Renal cortical epithelial cell (primary cell): ENCODE measurements at regions not wholly inside any gene's neighbourhood (a gene's known extent, or its start where the extent isn't known, plus 50 kb on each side); places are given as distances from the start of the nearest gene placed in this dataset.

Experiments used
- DNase-seq: peaks from one replicate; pipeline ENCODE4 v3.0.0-alpha.2; 2011; ENCODE audit warnings: low read depth

DNA sequence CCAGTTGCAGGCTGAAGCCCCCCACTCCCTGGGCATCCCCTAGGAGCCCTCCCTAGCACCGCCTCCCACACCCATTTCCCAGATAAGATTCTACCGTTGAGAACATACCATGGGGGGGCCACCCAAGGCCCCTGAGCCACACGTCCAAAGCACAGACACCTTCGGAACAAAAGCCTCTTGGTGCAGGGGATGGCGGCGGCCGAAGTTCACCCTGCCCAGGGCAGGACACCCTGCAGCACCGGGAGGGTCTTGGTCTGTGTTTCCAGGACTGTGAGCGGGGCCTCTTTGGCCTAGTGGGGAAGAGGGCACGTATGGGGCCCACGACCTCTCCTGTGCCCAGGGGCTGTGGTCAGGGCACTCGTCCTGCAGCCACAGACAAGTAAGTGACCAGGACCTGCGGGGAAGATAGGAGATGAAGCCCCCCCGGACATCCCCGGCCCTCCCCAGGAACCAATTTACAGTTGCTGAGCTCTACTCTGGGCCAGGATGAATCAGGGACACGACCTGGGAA lies 154.3 kb upstream of the C14orf180 start:
- no peak for DNase-seq

DNA sequence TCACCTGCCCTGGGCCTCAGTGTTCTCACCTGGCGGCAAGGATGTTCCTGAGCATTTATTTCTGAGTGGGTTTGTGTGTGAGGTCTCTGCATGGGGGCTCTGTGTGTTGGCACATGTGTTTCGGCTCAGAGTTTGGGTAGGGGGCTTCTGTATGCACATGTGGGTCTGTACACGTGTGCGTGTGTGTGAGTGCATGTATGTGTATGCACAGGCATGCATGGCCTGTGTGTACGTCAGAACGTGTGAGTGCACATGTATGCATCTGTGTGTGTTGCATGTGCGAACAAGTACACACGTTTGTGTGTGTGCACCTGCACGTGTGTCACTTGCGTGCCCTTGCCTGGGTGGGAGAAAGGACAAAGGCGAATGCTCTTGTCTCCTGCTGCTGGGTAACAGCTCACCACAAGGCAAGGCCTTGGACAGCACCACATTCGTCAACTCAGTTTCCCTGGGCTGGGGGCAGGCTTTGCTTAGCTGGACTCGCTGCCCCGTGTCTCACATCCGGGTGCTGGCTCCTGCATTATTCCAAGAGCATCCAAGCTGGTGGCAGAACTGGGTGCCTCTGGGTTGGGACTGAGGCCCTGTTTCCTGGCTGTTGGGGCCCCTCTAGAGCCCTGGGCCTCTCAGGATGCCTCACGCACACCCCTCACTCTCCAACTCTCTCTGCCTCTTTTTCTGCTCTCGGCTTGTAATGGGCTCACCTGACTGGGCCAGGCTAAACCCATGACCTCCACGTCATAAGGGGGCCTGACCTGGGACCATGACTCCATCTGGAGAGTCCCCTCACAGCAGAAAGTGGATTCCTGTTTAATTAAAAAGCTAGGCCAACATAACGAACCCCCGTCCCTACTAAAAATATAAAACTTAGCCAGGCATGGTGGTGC lies 153.6 kb upstream of the C14orf180 start:
- DNase-seq = no peak

DNA sequence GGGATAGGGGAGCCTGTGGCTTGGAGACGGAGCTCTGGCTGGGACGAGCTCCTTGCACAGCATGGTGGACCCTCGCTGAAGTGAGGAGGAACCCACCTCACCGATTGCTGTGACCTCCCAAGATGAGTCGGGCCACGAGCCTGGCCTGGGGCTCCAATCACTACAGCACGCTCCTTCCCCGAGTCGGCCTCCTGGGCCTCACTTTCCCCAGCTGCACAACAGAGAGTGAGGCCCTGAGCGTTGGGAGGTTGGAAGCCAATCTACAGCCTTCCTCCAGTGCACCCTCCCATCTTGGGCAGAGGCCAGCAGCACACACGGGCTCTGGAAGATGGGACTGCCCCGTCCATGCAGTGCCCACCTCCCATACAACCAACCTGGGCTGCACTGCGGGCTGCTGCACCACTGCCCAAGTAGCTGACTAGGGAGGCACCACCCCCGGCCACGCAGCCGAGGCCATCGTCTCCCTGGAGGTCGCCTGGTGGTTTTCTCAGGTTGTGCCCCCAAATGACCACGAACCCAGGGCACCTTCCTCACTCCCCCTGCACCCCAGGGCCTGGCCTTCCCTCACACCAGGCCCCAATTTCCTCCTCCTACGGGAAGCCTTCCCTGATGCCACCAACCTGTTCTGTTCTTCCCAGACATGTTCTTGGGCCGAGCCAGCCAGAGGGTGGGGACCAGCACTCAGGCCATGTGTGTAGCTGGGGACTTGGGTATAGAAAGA lies 152.3 kb upstream of the C14orf180 start:
- no peak for DNase-seq

DNA sequence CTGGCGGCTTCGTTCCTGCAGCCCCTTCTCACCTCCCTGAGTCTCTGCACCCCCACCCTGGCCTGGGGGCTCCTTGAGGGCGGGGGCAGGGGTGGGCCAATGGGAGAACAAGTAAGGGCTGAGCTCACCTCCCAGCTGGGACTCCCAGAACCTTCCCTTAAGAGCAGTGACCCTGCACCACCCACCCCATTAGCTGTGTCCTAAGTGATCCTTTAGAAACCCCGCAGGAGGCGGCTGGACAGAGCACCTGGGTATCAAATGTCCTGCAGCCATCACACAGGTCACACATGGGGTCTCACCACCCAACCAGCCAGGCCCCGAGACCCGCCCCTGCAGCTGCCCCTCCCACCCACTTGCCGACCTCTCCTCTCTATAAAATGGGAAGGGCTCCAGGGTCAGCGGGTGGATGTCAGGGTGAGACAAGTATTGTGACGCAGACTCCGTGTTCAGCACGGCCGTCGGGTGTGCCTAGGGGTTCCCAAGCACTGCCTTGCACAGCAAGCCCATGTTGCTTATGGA lies 151.2 kb upstream of the C14orf180 start:
- no peak for DNase-seq

DNA sequence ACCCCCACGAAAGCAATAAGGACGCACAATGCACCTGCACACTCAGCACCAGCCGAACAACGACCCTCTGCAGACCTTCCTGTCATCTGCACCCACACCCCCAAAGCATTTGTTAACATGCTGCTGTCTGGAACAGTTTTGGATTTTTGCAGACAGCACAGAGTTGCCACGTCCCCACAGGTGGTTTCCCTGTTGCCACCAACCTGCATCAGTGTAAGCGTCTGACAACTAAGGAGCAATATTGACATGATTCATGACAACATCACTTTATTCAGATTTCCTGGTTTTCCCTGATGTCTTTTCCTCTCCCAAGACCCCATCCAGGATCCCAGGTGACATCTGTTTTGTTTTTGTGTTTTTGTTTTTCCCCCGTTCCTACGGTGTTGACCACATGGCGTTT lies 150.7 kb upstream of the C14orf180 start:
- DNase-seq = no peak

DNA sequence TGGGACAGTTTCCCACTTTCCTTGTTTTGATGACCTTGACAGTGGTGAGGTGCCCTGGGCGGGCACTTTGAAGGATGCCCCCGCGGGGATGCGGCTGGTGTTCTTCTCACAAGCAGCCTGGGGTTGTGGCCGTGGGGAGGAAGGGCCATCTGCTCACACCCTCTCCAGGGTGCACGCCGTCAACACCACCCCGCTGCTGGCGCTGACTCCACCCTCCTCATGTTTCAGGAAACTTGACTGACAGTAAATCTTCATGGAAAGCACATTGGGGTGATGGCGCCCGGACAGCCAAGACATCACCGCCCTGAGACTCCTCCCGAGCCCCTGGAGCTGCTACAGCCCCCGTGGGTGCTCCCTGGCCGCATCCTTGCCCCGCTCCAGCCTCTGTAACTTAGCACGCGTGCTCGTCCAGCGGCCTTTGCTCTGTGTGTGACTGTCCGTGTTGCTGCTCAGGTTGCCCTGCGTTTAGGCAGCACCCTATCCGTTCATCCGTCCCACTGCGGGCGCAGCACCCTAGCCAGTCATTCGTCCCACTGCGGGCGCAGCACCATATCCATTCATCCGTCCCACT lies 150.2 kb upstream of the C14orf180 start:
- DNase-seq = no peak

DNA sequence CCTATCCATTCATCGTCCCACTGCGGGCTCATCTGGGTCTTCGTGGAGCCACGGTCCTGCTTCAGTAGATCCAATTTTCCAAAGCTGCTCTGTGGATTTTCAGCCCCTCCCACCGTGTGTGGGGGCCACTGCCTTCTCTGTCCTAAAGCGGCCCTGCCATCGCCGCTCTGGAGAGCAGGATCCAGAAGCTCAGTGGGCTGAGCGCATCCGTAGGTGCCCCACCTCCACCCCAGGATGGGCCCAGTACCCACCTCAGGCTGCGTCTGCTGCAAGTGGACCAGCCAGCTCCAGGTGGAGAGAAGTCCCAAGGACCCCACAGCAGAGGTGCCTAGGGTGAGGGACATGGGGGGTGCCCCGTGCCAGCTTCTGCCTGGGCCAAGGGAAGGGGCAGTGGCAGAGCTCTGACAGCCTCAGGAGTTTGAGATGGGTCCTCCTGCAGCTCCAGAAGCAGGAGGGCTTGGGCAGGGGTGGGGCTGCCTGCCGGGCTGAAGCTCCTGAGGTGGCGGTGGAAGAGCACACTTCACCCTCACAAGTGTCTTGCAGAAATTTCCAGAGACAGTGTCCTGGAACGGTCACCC lies 148.1 kb upstream of the C14orf180 start:
- no peak for DNase-seq

DNA sequence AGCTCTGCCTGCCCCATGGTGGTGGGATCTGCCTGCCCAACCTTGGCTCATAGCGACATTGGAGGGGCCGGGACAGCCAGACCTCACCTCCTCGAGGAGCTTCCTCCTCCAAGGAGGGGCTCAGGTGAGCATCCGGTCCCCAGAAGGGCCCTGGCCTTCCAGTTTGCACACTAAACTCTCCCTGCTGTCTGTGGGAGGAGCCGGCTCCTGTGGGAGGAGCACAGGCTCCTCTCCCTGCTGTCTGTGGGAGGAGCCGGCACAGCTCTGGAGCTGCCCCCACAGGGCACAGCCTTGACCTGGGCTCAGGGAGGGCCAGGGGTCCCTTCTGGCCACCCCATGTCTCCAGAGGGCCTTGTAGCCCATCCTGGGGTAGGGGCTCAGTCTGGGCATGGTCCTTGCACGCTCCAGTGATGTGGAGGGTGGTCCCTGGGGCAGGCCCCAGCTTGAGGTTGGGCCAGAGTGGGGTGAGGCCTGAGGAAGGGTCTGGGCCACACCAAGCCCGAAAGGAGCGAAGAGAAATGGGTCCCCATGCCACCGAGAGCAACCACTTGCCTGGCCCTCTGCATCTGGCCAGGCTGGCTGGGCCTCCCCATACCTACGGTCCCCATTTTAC lies 147.5 kb upstream of the C14orf180 start:
- no peak for DNase-seq

DNA sequence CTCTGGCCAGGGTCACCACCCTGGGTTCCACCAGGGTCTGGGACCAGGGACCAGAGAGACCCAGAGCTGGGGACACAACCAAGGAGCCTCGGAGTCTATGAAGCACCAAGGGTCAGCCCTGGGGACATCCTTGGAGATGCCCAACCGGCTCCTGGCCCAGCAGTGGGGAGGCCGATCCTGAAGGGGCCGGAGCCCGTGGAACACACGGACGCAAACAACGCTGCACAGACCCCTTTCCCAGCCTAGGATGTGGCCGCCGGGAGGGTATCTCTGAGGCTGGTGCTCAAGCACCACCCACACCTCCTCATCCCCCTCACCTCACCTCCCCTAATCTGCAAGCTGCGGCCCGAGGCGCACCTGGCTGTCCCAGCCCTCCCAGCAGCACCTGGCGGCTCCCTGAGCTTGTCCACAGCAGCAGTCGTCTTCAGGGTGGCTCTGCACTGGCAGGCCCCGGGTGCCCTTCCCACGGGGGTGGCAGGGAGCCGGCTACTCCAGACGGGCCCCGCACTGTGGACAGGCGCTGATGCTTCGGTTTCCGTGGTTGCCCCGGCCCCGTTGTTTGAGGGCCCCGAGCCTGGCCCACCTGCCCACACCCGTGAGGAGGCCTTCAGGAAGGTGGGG lies 146.8 kb upstream of the C14orf180 start:
- DNase-seq = no peak

DNA sequence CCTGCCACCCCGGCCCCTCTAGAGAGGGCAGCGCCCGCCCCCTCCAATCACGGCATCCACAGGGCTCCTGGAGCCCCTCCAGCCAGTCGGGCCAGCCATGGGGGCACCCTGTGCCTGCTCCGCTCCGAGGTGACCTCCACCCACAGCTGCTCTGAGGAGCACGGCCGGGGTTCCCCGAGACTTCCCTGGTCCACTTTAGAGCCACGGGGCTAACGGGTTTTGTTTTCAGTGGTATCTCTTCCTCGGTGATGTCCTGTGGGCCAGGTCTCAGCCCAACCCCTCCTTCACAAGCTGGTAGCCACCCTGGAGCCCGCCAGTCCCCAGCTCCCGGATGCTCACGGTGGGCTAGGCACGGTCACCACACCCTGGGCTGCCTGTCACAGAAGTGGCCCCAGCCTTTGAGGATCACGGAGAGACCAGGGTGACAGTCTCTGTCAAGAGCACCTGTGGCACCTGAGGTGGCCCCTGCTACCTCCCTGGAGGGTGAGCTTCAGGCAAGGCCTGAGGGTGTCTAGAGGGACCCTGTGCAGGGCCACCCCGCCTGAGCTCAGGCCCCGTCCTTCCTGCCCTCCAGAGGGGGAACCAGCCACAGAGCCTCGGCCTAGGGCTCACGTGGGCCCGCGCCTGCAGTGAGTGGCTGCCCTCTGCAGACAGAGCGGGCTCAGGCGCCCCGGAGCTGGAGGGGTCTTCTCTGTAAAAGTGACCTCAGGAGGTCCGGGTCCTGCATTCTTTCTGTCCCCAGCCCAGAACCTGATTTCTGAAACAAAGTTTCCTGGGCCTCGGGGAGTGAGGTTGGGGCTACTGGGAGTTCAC lies 146.0 kb upstream of the C14orf180 start:
- no peak for DNase-seq

DNA sequence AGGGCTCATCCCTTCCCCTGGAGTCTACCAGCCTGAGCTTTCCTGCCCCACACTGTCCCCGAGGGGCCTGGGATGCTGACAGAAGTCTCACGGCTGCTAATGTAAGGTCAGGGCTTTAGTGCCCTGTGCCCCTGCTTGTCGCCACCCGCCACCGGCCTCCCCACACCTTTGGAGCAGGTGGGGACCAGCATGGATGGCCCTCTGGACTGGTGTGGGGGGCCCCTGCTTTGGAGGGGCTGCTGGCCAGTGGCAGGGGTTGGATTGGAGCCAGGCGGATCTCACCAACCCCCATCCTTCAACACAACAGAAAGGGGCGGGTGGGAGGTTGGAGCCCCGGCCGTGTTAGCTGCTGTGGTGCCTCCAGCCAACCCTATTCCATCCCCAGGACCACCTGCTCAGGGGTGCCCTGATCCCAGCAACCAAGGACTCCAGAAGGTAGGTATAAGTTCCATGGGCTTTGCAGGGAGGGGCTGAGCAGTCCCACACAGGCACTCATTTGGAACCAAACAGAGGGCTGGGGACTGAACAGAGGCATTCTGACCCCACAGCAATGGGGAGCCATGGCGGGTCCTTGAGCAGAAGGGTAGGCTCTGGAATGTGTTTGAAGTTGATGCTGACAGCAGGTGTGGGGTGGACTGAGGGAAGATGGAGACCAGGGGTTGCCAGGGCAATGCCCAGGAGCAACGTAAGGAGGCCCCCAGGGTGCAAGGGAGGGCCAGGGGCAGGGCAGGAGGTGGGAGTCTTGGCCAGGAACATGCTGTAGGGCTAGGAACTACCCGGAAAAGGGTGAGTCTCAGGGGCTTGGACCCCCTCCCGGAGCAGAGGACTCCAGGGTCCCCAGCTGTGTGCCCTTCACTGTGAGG lies 145.1 kb upstream of the C14orf180 start:
- DNase-seq = no peak

DNA sequence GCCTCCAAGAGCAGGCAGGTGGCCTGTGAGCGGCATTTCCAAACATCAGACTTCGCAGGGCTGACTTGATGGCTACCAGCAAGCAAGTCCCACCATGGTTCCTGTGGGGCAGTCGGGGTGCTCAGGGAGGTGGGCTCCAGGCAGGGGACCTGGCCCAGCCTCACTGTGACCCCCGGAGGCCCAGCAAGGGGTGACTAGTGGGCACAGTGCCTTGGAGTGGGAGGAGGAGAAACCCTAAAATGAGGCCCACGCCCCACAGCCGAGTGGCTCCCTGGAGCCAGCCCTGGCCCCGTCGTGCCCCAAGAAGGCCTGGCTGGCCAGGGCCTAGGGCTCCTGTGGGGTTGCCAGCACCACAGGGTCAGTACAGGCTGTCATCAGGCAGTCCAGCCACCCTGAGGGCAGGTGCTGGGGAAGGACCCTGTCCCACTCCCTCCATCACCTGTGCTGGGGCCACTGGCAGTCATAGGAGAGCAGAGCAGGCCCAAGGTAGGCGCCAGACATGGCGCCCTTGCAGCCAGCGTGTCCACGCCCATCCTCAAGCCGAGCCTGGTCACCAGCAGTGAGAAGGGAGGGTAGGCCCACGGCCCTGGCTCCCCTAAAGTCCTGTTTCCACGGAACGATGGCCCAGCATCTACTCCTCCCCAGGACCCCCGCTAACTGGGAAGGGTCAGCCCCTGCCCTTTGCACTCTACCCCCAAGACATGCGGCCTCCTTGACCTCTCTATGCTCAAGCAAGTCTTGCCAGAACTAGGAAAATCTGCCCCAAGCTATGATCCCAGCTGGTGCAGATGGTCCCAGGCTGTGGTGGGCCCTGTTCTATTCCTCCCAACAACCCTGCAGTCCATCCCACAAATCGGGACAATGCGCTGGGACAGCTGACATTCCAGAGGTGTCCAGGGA lies 144.2 kb upstream of the C14orf180 start:
- no peak for DNase-seq

DNA sequence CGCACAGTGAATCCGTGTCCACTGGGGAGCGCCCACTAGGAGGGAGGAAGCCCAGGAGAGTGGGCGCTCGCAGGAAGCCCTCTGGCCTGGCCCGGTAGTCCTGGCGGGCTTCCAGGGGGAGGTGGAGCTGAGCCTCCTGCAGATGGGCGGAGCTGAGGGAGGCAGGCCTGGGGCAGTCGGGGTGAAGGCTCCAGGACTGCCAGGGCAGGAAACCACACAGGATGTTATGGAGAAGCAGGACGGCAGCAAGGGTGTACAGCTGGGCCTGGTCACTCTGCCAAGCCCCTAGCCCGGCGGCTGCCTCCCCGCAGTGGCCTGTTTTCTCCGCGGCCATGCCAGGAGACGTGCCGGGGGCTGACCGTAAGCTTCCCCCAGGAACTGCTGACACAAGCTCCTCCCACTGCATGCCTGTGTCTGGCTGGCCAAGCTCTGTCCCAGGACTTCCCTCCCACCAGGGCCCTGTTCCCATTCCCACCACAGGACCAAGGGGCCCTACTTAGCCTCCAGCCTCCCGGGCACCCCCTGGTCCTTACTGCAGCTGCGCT lies 143.4 kb upstream of the C14orf180 start:
- peak; percentile 20 for DNase-seq

DNA sequence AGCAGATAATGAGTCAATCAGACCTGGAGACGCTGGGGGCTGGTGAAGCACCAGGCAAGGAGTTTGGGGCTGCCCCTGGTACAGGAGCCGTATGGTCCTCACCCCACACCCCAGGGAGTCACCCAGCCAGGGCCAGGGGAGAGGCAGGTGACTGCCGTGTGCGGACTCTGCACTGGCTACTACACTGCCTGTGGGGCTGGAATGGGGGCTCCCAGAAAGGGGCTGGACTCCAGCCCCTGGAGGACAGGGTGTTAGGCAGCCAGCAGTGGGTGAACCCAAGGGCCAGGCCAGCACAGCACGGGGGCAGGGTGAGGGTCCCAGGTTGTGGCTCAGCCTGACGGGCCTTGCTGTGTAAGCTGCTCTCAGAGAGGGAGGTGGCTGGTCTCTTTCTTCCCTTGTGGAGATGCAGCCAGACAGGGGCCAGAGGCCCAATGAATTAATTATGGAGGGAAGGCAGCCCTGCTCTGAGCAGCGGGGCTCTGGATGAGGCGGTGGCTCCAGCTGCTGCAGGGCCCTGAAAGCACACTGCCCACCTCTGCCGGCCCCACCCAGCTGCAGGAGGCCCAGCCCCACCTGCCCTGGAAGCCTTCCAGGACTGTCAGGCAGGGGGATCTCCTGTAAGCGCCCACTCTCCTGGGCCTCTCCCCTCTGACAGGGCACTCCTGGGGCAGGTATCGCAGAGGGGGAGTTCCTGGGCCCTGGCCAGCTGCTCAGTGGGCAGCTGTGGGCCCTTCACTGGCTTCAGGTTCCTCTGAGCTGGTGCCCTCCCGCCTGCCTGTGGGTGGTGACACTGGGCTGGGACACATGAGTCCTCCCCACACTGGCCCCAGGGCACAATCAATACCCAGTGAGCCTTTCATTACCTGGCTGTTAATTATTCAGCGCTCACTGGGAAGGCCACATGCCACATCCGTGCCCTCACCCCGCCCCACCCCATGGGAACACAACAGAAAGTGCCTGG lies 142.5 kb upstream of the C14orf180 start:
- DNase-seq = peak; percentile 26

DNA sequence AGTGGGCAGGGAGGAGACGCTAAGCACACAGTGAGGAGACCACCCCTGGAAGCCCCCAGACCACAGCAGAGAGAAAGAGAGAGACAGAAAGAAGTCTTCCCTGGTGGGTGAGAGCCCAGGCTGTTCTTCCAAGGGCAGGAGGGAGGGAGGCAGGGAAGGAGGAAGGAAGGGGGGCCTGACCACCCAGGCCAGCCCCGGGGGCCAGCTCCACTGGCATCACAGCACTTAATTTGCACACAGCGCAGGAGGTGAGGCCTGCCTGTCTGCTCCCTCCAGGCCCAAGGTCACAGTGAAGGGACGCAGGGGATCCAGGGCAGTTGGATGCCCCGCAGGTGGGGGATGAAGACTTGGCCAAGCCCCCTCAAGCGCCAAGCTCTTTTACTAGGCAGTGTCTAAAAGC lies 141.9 kb upstream of the C14orf180 start:
- DNase-seq = no peak

DNA sequence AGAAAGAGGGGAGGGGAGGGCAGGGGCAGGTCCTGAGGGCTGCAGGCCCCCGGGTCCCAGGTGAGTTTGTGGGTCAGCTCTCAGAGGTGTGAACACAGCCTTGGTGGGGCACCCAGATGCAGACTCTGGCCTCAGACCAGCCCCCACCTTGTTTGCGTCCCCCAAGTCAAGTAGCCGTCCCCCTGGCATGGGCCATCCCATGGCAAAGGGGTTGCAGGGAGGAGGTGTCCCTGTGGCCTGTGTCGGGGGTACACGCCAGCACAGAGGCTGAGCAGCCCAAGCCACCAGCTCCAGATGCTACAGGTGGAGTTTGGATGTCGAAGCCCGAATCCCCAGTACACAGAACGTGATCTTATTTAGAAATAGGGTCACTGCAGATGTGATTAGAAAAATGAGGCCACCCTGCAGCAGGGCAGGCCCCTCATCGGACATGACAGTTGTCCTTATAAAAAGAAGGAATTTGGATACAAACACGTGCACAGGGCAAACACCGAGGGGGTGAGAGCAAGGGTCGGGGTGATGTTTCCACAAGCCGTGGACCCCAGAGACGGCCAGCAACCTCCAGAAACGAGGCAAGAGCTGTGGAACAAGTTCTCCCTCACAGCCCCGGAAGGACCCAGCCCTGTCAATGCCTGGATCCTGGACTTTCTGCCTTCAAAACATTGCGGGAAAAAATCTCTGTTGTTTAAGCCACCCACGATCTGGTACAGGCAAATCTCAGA lies 141.2 kb upstream of the C14orf180 start:
- DNase-seq = no peak
